HCT116 (cell line): ENCODE measurements at regions not wholly inside any gene's neighbourhood (a gene's known extent, or its start where the extent isn't known, plus 50 kb on each side); places are given as distances from the start of the nearest gene placed in this dataset.

Experiments
- ATAC-seq: fragments of 200-7000 bp; cut with Tn5 transposase; 2 replicates; pipeline ENCODE4 v1.9.1; 2020; ENCODE audit warnings: mild to moderate bottlenecking, moderate library complexity
- BruUV-seq: library from RNA; stranded (reverse); fragments of 400-500 nt; replicated peaks from 2 replicates; lab custom pipeline; 2021; lab: Mats Ljungman, UMichigan
- CTCF ChIA-PET: fragments of 300-600 bp; sonication (Branson Sonifier 250); formaldehyde crosslinking; loops from one replicate; lab custom pipeline; 2021; ENCODE audit warnings: antibody characterized with exemption; lab: Charles Lee
- POLR2A ChIA-PET: fragments of 300-600, 350-600 bp; sonication (Branson Sonifier 250); formaldehyde crosslinking; loops from one replicate; lab custom pipeline; 2021; ENCODE audit warnings: antibody characterized with exemption; lab: Charles Lee
- RAD21 ChIA-PET, 2 experiments: fragments of 300-600 bp; sonication (Branson Sonifier 250); formaldehyde crosslinking; loops; one replicate each; lab custom pipeline; 2023; ENCODE audit warnings: low total read pairs in 2 of 2; ENCODE audit not compliant: uncharacterized antibody in 2 of 2, unreplicated experiment in 2 of 2, low non-redundant PET in 1 of 2; lab: Charles Lee
- DNase-seq: peaks from one replicate; pipeline ENCODE4 v3.0.0-alpha.2; 2010; ENCODE audit warnings: low read depth, low spot score
- H2AFZ ChIP-seq: fragments of 200-600 bp; shearing (Covaris generic), sonication (generic); 2 replicates; pipeline ENCODE4 v1.6.1; 2017; ENCODE audit warnings: low read depth, mixed run types, mixed read lengths, antibody characterized with exemption, low read length; ENCODE audit not compliant: poor library complexity, severe bottlenecking
- H3K27ac ChIP-seq: 2 replicates; pipeline ENCODE4 v1.5.1; 2012; ENCODE audit warnings: low read depth, low read length
- H3K27me3 ChIP-seq: fragments of 200-600 bp; sonication (generic); 2 replicates; pipeline ENCODE4 v1.6.1; 2016; ENCODE audit warnings: mixed run types, low read length, mixed read lengths; ENCODE audit not compliant: insufficient read depth
- H3K36me3 ChIP-seq, 2 experiments: fragments of 200-500 bp in 1 of 2; fragments of 200-600 bp in 1 of 2; sonication (Bioruptor generic) in 1 of 2; sonication (generic) in 1 of 2; 2 replicates each; pipeline versions ENCODE4 v1.5.1 to v1.6.1; 2014 to 2016; ENCODE audit warnings: low read length in 2 of 2, inconsistent platforms in 1 of 2, mixed read lengths in 1 of 2, mixed run types in 1 of 2; ENCODE audit not compliant: insufficient read depth in 2 of 2, control insufficient read depth in 1 of 2
- H3K4me1 ChIP-seq, 2 experiments: fragments of 200-600 bp in 1 of 2; sonication (generic) in 1 of 2; 2 replicates each; pipeline versions ENCODE4 v1.5.1 to v1.6.1; 2012 to 2017; ENCODE audit warnings: low read length in 2 of 2, inconsistent platforms in 1 of 2, mild to moderate bottlenecking in 1 of 2, mixed read lengths in 1 of 2, mixed run types in 1 of 2, moderate library complexity in 1 of 2; ENCODE audit not compliant: insufficient read depth in 2 of 2, control insufficient read depth in 1 of 2
- H3K4me2 ChIP-seq: fragments of 200-600 bp; sonication (generic); 2 replicates; pipeline ENCODE4 v1.6.1; 2017; ENCODE audit warnings: mixed run types, low read length, mixed read lengths
- H3K4me3 ChIP-seq, 2 experiments: fragments of 200-600 bp in 1 of 2; sonication (generic) in 1 of 2; replicated peaks in 1 of 2; 2 replicates each; pipeline ENCODE4 v1.5.1; 2011 to 2016; ENCODE audit warnings: low read length in 2 of 2, control low read depth in 1 of 2, low read depth in 1 of 2, mild to moderate bottlenecking in 1 of 2, mixed read lengths in 1 of 2, mixed run types in 1 of 2
- H3K79me2 ChIP-seq: fragments of 200-600 bp; sonication (generic); 2 replicates; pipeline ENCODE4 v1.6.1; 2017; ENCODE audit warnings: mild to moderate bottlenecking, mixed run types, low read length, moderate library complexity, mixed read lengths; ENCODE audit not compliant: insufficient read depth
- H3K9ac ChIP-seq: fragments of 200-600 bp; sonication (generic); 2 replicates; pipeline ENCODE4 v1.6.1; 2016; ENCODE audit warnings: low read length, mixed read lengths
- H3K9me2 ChIP-seq: fragments of 200-600 bp; sonication (generic), shearing (Covaris generic); 2 replicates; pipeline ENCODE4 v1.6.1; 2017; ENCODE audit warnings: mixed run types, mild to moderate bottlenecking, moderate library complexity; ENCODE audit not compliant: insufficient read depth
- H3K9me3 ChIP-seq, 2 experiments: fragments of 200-500 bp in 1 of 2; fragments of 200-600 bp in 1 of 2; sonication (Bioruptor generic) in 1 of 2; sonication (generic) in 1 of 2; 2 replicates each; pipeline ENCODE4 v1.6.1; 2014 to 2017; ENCODE audit warnings: low read length in 2 of 2, mixed read lengths in 2 of 2, inconsistent platforms in 1 of 2, low read depth in 1 of 2, mild to moderate bottlenecking in 1 of 2, mixed run types in 1 of 2, moderate library complexity in 1 of 2; ENCODE audit not compliant: control insufficient read depth in 1 of 2, insufficient read depth in 1 of 2
- H4K20me1 ChIP-seq: fragments of 200-600 bp; sonication (generic), shearing (Covaris generic); 2 replicates; pipeline ENCODE4 v1.6.1; 2017; ENCODE audit warnings: mixed run types, mild to moderate bottlenecking, moderate library complexity; ENCODE audit not compliant: insufficient read depth
- CBX3 ChIP-seq: IDR thresholded peaks from 2 replicates; pipeline ENCODE4 v1.6.1; 2012; ENCODE audit warnings: low read depth
- CEBPB ChIP-seq: IDR thresholded peaks from 2 replicates; pipeline ENCODE4 v1.6.1; 2012; ENCODE audit warnings: low read depth
- EGR1 ChIP-seq: IDR thresholded peaks from 2 replicates; pipeline ENCODE4 v1.6.1; 2012; ENCODE audit warnings: low read depth
- ELF1 ChIP-seq: IDR thresholded peaks from 2 replicates; pipeline ENCODE4 v1.6.1; 2012; ENCODE audit warnings: low read depth, borderline replicate concordance
- EZH2phosphoT487 ChIP-seq: fragments of 200-600 bp; IDR thresholded peaks from 2 replicates; pipeline ENCODE4 v1.6.1; 2018; ENCODE audit warnings: antibody characterized with exemption, borderline replicate concordance
- JUND ChIP-seq: IDR thresholded peaks from 2 replicates; pipeline ENCODE4 v1.6.1; 2012
- POLR2AphosphoS5 ChIP-seq: IDR thresholded peaks from 2 replicates; pipeline ENCODE4 v1.6.1; 2011; ENCODE audit warnings: mild to moderate bottlenecking, low read depth, low read length, moderate library complexity
- RAD21 ChIP-seq: IDR thresholded peaks from 2 replicates; pipeline ENCODE4 v1.6.1; 2012; ENCODE audit warnings: low read depth, mild to moderate bottlenecking
- SIN3A ChIP-seq: IDR thresholded peaks from 2 replicates; pipeline ENCODE4 v1.6.1; 2012; ENCODE audit warnings: low read depth
- SP1 ChIP-seq: IDR thresholded peaks from 2 replicates; pipeline ENCODE4 v1.6.1; 2012; ENCODE audit warnings: low read depth
- SRF ChIP-seq: IDR thresholded peaks from 2 replicates; pipeline ENCODE4 v1.6.1; 2012; ENCODE audit warnings: low read depth
- TCF7L2 ChIP-seq: IDR thresholded peaks from 2 replicates; pipeline ENCODE4 v1.7.0; 2011; ENCODE audit warnings: borderline replicate concordance, inconsistent platforms; ENCODE audit not compliant: insufficient read depth, insufficient read length; ENCODE audit errors: extremely low read depth
- ZNF274 ChIP-seq: fragments of 200-500 bp; sonication (Bioruptor generic); IDR thresholded peaks from 2 replicates; pipeline ENCODE4 v1.6.1; 2014; ENCODE audit warnings: mild to moderate bottlenecking, low read depth, low read length, inconsistent platforms
- intact Hi-C: fragments of 100-400 bp; cut with micrococcal nuclease; formaldehyde crosslinking; loops from 2 replicates; pipeline ENCODE4 v1.10.0; 2022
- TF ChIP-seq, protein P1 (sequence below), 3 experiments: fragments of 200-600 bp in 1 of 3; sonication (generic) in 1 of 3; IDR thresholded peaks in 2 of 3; conservative IDR thresholded peaks in 1 of 3; 2 replicates each; pipeline ENCODE4 v1.5.1; 2012 to 2017; ENCODE audit warnings: low read depth in 2 of 3, low read length in 2 of 3, antibody characterized with exemption in 1 of 3, borderline replicate concordance in 1 of 3, control low read depth in 1 of 3, mild to moderate bottlenecking in 1 of 3, mixed read lengths in 1 of 3, mixed run types in 1 of 3, moderate library complexity in 1 of 3; ENCODE audit not compliant: insufficient read depth in 1 of 3
- TF ChIP-seq, protein P2 (sequence below): IDR thresholded peaks from 2 replicates; pipeline ENCODE4 v1.6.1; 2011; ENCODE audit warnings: mild to moderate bottlenecking, low read length, moderate library complexity; ENCODE audit not compliant: insufficient replicate concordance; ENCODE audit errors: extremely low read depth

DNA sequence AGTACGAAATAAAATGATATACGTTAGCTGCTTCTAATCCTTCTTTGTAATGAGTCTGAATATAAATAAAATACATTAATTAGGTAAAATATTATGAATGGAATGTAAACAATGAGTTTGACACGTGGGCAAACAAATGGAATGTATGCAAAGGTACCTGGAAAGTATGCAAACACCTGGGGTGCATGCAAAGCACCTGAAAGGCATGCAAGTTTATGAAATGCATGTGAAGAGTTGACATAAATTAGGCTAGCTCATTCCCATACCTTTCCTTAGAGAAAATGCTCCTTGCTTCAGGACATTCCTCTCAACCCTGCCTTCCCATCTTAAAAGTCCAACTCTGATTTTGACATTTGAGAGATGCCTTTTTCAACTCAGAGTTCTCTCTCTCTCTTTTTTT, 140.9 kb downstream of the EDN1 start:
- Histone ChIP-seq H3K9ac (no peak overlapping the region), H3K79me2 (no peaks in the 10 kb centered on the region), H3K4me2 (no peak overlapping the region), H4K20me1 (no peaks in the 10 kb centered on the region), H2AFZ (no peak overlapping the region), H3K4me1 (no peaks in the 10 kb centered on the region), H3K27ac (no peak overlapping the region), H3K9me3 (no peaks in the 10 kb centered on the region), H3K27me3 (no peaks in the 10 kb centered on the region), H3K9me2 (no peaks in the 10 kb centered on the region), H3K36me3 (no peaks in the 10 kb centered on the region), H3K4me3 (no peak overlapping the region)
- intact Hi-C loops: no loop called here
- ATAC-seq: no peak
- POLR2A ChIA-PET: no interaction called here
- RAD21 ChIA-PET: no interaction called here
- no peak for DNase-seq
- CTCF ChIA-PET: no interaction called here
- TF ChIP-seq, protein P1, sequence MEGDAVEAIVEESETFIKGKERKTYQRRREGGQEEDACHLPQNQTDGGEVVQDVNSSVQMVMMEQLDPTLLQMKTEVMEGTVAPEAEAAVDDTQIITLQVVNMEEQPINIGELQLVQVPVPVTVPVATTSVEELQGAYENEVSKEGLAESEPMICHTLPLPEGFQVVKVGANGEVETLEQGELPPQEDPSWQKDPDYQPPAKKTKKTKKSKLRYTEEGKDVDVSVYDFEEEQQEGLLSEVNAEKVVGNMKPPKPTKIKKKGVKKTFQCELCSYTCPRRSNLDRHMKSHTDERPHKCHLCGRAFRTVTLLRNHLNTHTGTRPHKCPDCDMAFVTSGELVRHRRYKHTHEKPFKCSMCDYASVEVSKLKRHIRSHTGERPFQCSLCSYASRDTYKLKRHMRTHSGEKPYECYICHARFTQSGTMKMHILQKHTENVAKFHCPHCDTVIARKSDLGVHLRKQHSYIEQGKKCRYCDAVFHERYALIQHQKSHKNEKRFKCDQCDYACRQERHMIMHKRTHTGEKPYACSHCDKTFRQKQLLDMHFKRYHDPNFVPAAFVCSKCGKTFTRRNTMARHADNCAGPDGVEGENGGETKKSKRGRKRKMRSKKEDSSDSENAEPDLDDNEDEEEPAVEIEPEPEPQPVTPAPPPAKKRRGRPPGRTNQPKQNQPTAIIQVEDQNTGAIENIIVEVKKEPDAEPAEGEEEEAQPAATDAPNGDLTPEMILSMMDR (IDR thresholded peaks at IDR 0.05 in 2 of 3, conservative IDR thresholded peaks at IDR 0.05 in 1 of 3; ENCODE audit: borderline replicate concordance in 1 of 3, insufficient read depth in 1 of 3, low read depth in 2 of 3, low read length in 2 of 3): no peak
- TF ChIP-seq SP1 (no peak), TCF7L2 (no peak)
- BruUV-seq: no TSS peak

DNA sequence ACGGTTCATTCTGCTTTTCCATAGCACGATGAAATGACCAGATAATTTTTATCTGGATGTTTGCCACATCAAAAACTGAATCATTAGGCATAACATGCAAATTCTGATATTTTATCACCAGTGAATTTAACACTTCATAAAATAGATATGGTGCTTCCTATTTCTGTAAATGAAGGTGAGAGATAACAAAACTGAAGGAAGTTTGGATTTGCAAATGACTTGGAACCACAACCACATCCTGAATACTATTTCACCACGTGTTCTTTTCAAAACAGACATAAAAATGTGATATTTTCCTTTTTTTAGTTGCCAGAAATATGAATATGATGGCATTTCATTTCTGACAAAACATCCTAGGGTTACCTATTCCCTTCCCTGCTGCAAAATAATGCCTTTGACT, 146.1 kb downstream of the EDN1 start:
- CTCF ChIA-PET: no interaction called here
- no peak overlapping the region for H3K4me2 ChIP-seq
- no peaks in the 10 kb centered on the region for H3K36me3 ChIP-seq
- no peak for ATAC-seq
- H3K4me3 ChIP-seq: no peak overlapping the region
- H3K9me2 ChIP-seq: no peaks in the 10 kb centered on the region
- no TSS peak for BruUV-seq
- no peaks in the 10 kb centered on the region for H3K27me3 ChIP-seq
- no peaks in the 10 kb centered on the region for H3K9me3 ChIP-seq
- H3K27ac ChIP-seq: no peak overlapping the region
- no peak overlapping the region for H3K9ac ChIP-seq
- H2AFZ ChIP-seq: no peak overlapping the region
- H3K4me1 ChIP-seq: no peaks in the 10 kb centered on the region
- no peaks in the 10 kb centered on the region for H3K79me2 ChIP-seq
- POLR2A ChIA-PET: no interaction called here
- RAD21 ChIA-PET: no interaction called here
- no peak for DNase-seq
- H4K20me1 ChIP-seq: no peaks in the 10 kb centered on the region
- intact Hi-C loops: no loop called here
- no peak for TF ChIP-seq SP1
- no peak for TF ChIP-seq CEBPB
- TF ChIP-seq, protein P1 (IDR thresholded peaks at IDR 0.05 in 2 of 3, conservative IDR thresholded peaks at IDR 0.05 in 1 of 3; ENCODE audit: borderline replicate concordance in 1 of 3, insufficient read depth in 1 of 3, low read depth in 2 of 3, low read length in 2 of 3): no peak
- no peak for TF ChIP-seq POLR2AphosphoS5
- TF ChIP-seq RAD21: no peak
- TF ChIP-seq ZNF274: no peak
- TF ChIP-seq EZH2phosphoT487: no peak
- no peak for TF ChIP-seq ELF1
- no peak for TF ChIP-seq JUND
- TF ChIP-seq SRF: no peak
- no peak for TF ChIP-seq SIN3A
- no peak for TF ChIP-seq EGR1
- TF ChIP-seq, protein P2, sequence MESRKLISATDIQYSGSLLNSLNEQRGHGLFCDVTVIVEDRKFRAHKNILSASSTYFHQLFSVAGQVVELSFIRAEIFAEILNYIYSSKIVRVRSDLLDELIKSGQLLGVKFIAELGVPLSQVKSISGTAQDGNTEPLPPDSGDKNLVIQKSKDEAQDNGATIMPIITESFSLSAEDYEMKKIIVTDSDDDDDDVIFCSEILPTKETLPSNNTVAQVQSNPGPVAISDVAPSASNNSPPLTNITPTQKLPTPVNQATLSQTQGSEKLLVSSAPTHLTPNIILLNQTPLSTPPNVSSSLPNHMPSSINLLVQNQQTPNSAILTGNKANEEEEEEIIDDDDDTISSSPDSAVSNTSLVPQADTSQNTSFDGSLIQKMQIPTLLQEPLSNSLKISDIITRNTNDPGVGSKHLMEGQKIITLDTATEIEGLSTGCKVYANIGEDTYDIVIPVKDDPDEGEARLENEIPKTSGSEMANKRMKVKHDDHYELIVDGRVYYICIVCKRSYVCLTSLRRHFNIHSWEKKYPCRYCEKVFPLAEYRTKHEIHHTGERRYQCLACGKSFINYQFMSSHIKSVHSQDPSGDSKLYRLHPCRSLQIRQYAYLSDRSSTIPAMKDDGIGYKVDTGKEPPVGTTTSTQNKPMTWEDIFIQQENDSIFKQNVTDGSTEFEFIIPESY: no peak
- no peak for TF ChIP-seq TCF7L2
- TF ChIP-seq CBX3: no peak
